Cardiac muscle cell (in vitro differentiated cells and primary cell): ENCODE measurements at regions not wholly inside any gene's neighbourhood (a gene's known extent, or its start where the extent isn't known, plus 50 kb on each side); places are given as distances from the start of the nearest gene placed in this dataset.

ENCODE experiments used
- DNase-seq, 2 donors: peaks; one replicate each; pipeline versions ENCODE4 v3.0.0 to v3.0.0-alpha.2; 2010 to 2017; ENCODE audit warnings: low read depth in 1 of 2, low spot score in 1 of 2
- H3K27ac ChIP-seq: fragments of 200-600 bp; sonication (generic); 2 replicates; pipeline ENCODE4 v1.5.1; 2016
- H3K27me3 ChIP-seq: fragments of 200-600 bp; sonication (generic); 2 replicates; pipeline ENCODE4 v1.6.0; 2016; ENCODE audit warnings: control low read depth
- H3K36me3 ChIP-seq: fragments of 200-600 bp; sonication (generic); 2 replicates; pipeline ENCODE4 v1.5.1; 2016; ENCODE audit warnings: control low read depth
- H3K4me1 ChIP-seq: fragments of 200-600 bp; sonication (generic); 2 replicates; pipeline ENCODE4 v1.8.1; 2017; ENCODE audit warnings: low read depth, mild to moderate bottlenecking, mixed run types
- H3K4me3 ChIP-seq: fragments of 200-600 bp; sonication (generic); 2 replicates; pipeline ENCODE4 v1.5.1; 2016; ENCODE audit warnings: mild to moderate bottlenecking
- H3K9me3 ChIP-seq: fragments of 200-600 bp; sonication (generic); 2 replicates; pipeline ENCODE4 v1.5.1; 2017; ENCODE audit warnings: low read depth, mild to moderate bottlenecking, control low read depth
- CTCF ChIP-seq: IDR thresholded peaks from 2 replicates; pipeline ENCODE4 v1.5.1; 2012; ENCODE audit warnings: low read depth, mild to moderate bottlenecking, low read length

GRCh38 chr7:52726986-52727385 is 308.4 kb upstream of the POM121L12 start:
- H3K27ac ChIP-seq: no peak overlapping the region
- no peak for TF ChIP-seq CTCF

GRCh38 chr7:52726493-52726892 is 308.9 kb upstream of the POM121L12 start:
- Histone ChIP-seq H3K27ac (no peak overlapping the region), H3K36me3 (no peaks in the 10 kb centered on the region), H3K4me3 (no peak overlapping the region), H3K9me3 (no peaks in the 10 kb centered on the region), H3K4me1 (no peaks in the 10 kb centered on the region), H3K27me3 (no peaks in the 10 kb centered on the region)
- TF ChIP-seq CTCF: no peak
- no peak for DNase-seq

More at GRCh38 chr7:52726986-52727385, 308.4 kb upstream of the POM121L12 start:
- Histone ChIP-seq H3K4me3 (no peak overlapping the region), H3K36me3 (no peaks in the 10 kb centered on the region), H3K4me1 (no peaks in the 10 kb centered on the region), H3K27me3 (no peaks in the 10 kb centered on the region), H3K9me3 (no peaks in the 10 kb centered on the region)
- DNase-seq: peak in 1 of 2 donors; percentile 24

- Histone ChIP-seq H3K4me1 (no peaks in the 10 kb centered on the region), H3K27me3 (no peaks in the 10 kb centered on the region), H3K27ac (no peak overlapping the region), H3K9me3 (no peaks in the 10 kb centered on the region), H3K4me3 (no peak overlapping the region), H3K36me3 (no peaks in the 10 kb centered on the region)
- TF ChIP-seq CTCF: no peak
- no peak for DNase-seq
These were observed 311.8 kb upstream of the POM121L12 start for GRCh38 chr7:52723606-52724005.

- H3K27ac ChIP-seq: no peak overlapping the region
- no peak overlapping the region for H3K4me3 ChIP-seq
- no peaks in the 10 kb centered on the region for H3K4me1 ChIP-seq
- H3K9me3 ChIP-seq: no peaks in the 10 kb centered on the region
- DNase-seq: no peak
- H3K27me3 ChIP-seq: no peaks in the 10 kb centered on the region
- no peaks in the 10 kb centered on the region for H3K36me3 ChIP-seq
- no peak for TF ChIP-seq CTCF
These were observed 314.6 kb upstream of the POM121L12 start for GRCh38 chr7:52720856-52721255.

GRCh38 chr7:52719677-52720076 is 315.8 kb upstream of the POM121L12 start:
- H3K36me3 ChIP-seq: no peaks in the 10 kb centered on the region
- no peaks in the 10 kb centered on the region for H3K9me3 ChIP-seq
- DNase-seq: no peak
- no peaks in the 10 kb centered on the region for H3K27me3 ChIP-seq
- no peaks in the 10 kb centered on the region for H3K4me1 ChIP-seq
- H3K27ac ChIP-seq: no peak overlapping the region
- TF ChIP-seq CTCF: no peak
- no peak overlapping the region for H3K4me3 ChIP-seq

GRCh38 chr7:52715701-52716100 is 319.7 kb upstream of the POM121L12 start:
- no peak for DNase-seq

More at GRCh38 chr7:52715701-52716100, 319.7 kb upstream of the POM121L12 start:
- no peak overlapping the region for H3K4me3 ChIP-seq
- no peaks in the 10 kb centered on the region for H3K9me3 ChIP-seq
- no peaks in the 10 kb centered on the region for H3K27me3 ChIP-seq
- H3K4me1 ChIP-seq: no peaks in the 10 kb centered on the region
- H3K27ac ChIP-seq: no peak overlapping the region
- no peaks in the 10 kb centered on the region for H3K36me3 ChIP-seq
- no peak for TF ChIP-seq CTCF
